ENCODE measurements at regions not wholly inside any gene's neighbourhood (a gene's known extent, or its start where the extent isn't known, plus 50 kb on each side); places are given as distances from the start of the nearest gene placed in this dataset.
"Not testable (repeated sequence)": the region's sequence is repeated elsewhere in the genome, so short reads cannot be mapped to it uniquely, and the experiment has no call there.

- DNase-seq = no peak
- CTCF ChIA-PET = interaction anchor here (0.7 kb wide), 1 partner anchor 1159 kb away, joined by 3 read pairs; no protein-coding TSS in a partner anchor
- H3K27me3 Mint-ChIP-seq (ENCODE audit: low read depth) = peaks cover 12% of the 10 kb centered on the region
Measured at GRCh38 chr6:151179321-151179720, 60.4 kb upstream of the AKAP12 start.

GRCh38 chr6:151180330-151181048 lies 59.3 kb upstream of the AKAP12 start:
- Mint-ChIP-seq H3K4me3 (no peak overlapping the region), H3K9me3 (ENCODE audit: insufficient read depth) (no peaks in the 10 kb centered on the region), H3K27me3 (ENCODE audit: low read depth) (peaks cover 10% of the 10 kb centered on the region), H3K36me3 (ENCODE audit: low read depth) (no peaks in the 10 kb centered on the region), H3K27ac (no peak overlapping the region), H3K4me1 (ENCODE audit: low read depth) (no peaks in the 10 kb centered on the region)
- ATAC-seq (no peak), DNase-seq (no peak)
- POLR2A ChIA-PET = no interaction called here
- CTCF ChIA-PET = no interaction called here

More at GRCh38 chr6:151179321-151179720, 60.4 kb upstream of the AKAP12 start:
- Mint-ChIP-seq H3K36me3 (ENCODE audit: low read depth) (no peaks in the 10 kb centered on the region), H3K4me1 (ENCODE audit: low read depth) (no peaks in the 10 kb centered on the region), H3K27ac (no peak overlapping the region), H3K9me3 (ENCODE audit: insufficient read depth) (no peaks in the 10 kb centered on the region), H3K4me3 (no peak overlapping the region)
- POLR2A ChIA-PET = no interaction called here
- no peak for ATAC-seq

- CTCF ChIA-PET = no interaction called here
- H3K4me3 Mint-ChIP-seq = no peak overlapping the region
- POLR2A ChIA-PET = no interaction called here
- ATAC-seq = no peak
- peaks cover 7% of the 10 kb centered on the region for H3K27me3 Mint-ChIP-seq (ENCODE audit: low read depth)
- no peaks in the 10 kb centered on the region for H3K4me1 Mint-ChIP-seq (ENCODE audit: low read depth)
- no peak for DNase-seq
- no peaks in the 10 kb centered on the region for H3K9me3 Mint-ChIP-seq (ENCODE audit: insufficient read depth)
- H3K27ac Mint-ChIP-seq = no peak overlapping the region
- no peaks in the 10 kb centered on the region for H3K36me3 Mint-ChIP-seq (ENCODE audit: low read depth)
Measured at GRCh38 chr6:151181706-151182363, 57.9 kb upstream of the AKAP12 start.

DNA sequence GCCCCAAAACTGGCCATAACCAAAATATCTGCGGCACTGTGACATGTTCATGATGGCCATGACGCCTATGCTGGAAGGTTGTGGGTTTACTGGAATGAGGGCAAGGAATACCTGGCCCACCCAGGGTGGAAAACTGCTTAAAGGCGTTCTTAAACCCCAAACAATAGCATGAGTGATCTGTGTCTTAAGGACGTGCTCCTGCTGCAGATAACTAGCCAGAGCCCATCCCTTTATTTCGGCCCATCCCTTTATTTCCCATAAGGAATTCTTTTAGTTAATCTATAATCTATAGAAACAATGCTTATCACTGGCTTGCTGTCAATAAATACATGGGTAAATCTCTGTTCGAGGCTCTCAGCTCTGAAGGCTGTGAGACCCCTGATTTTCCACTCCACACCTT lies 56.8 kb upstream of the AKAP12 start:
- ATAC-seq; DNase-seq; H3K36me3 Mint-ChIP-seq (ENCODE audit: low read depth); H3K27ac Mint-ChIP-seq; H3K9me3 Mint-ChIP-seq (ENCODE audit: insufficient read depth); POLR2A ChIA-PET; CTCF ChIA-PET; H3K4me1 Mint-ChIP-seq (ENCODE audit: low read depth); H3K27me3 Mint-ChIP-seq (ENCODE audit: low read depth); H3K4me3 Mint-ChIP-seq: not testable (repeated sequence)

GRCh38 chr6:151185148-151185547 lies 54.6 kb upstream of the AKAP12 start:
- Mint-ChIP-seq H3K27ac (no peak overlapping the region), H3K4me3 (no peak overlapping the region), H3K4me1 (ENCODE audit: low read depth) (no peaks in the 10 kb centered on the region), H3K9me3 (ENCODE audit: insufficient read depth) (no peaks in the 10 kb centered on the region), H3K36me3 (ENCODE audit: low read depth) (no peaks in the 10 kb centered on the region), H3K27me3 (ENCODE audit: low read depth) (no peaks in the 10 kb centered on the region)
- ChIA-PET POLR2A (no interaction called here), CTCF (no interaction called here)
- ATAC-seq (no peak), DNase-seq (no peak)

- ChIA-PET CTCF (no interaction called here), POLR2A (no interaction called here)
- Mint-ChIP-seq H3K27me3 (ENCODE audit: low read depth) (peaks cover 3% of the 10 kb centered on the region), H3K27ac (no peak overlapping the region), H3K4me3 (no peak overlapping the region), H3K4me1 (ENCODE audit: low read depth) (no peaks in the 10 kb centered on the region), H3K9me3 (ENCODE audit: insufficient read depth) (no peaks in the 10 kb centered on the region), H3K36me3 (ENCODE audit: low read depth) (no peaks in the 10 kb centered on the region)
- ATAC-seq (no peak), DNase-seq (no peak)
Measured at GRCh38 chr6:151186306-151186705, 53.5 kb upstream of the AKAP12 start.

DNA sequence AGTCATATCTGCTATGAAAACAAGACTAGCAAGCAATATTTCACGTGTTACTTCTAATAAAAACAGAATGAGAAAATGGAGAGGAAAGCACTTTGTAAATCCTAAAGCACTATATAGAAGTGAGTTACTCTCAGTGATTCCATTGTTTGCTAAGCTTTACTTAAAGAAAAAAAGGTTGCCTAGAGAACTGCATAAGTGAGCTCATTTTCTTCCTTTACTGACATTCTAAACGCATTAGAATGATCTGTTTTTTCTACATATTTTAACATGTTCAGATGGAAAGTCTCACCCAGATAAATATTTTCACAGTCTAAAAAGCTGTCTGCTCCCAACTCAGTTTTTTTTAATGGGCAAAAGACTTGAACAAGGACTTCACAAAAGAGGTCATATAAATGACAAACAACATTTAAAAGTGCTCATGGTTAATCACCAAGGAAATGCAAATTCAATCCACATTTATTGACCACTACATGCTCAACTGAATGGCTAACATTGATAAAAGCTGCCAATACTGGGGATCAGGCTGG lies 52.9 kb upstream of the AKAP12 start:
- no peak for DNase-seq
- ChIA-PET POLR2A (no interaction called here), CTCF (no interaction called here)
- H3K27ac Mint-ChIP-seq = no peak overlapping the region
- H3K4me3 Mint-ChIP-seq = no peak overlapping the region
- no peak for ATAC-seq
- no peaks in the 10 kb centered on the region for H3K4me1 Mint-ChIP-seq (ENCODE audit: low read depth)
- H3K9me3 Mint-ChIP-seq (ENCODE audit: insufficient read depth) = no peaks in the 10 kb centered on the region
- peaks cover 6% of the 10 kb centered on the region for H3K27me3 Mint-ChIP-seq (ENCODE audit: low read depth)
- no peaks in the 10 kb centered on the region for H3K36me3 Mint-ChIP-seq (ENCODE audit: low read depth)

All from activated CD8-positive, alpha-beta T cell treated with anti-CD3 and anti-CD28 coated beads, Interleukin-2, amount 10 ng/mL, durations not matched to agents 7 days and 5 days (primary cell).